ENCODE measurements at regions not wholly inside any gene's neighbourhood (a gene's known extent, or its start where the extent isn't known, plus 50 kb on each side); places are given as distances from the start of the nearest gene placed in this dataset.

- Histone ChIP-seq H3K36me3 (replicated peaks) (no peaks in the 10 kb centered on the region), H3K27ac (no peak overlapping the region), H3K27me3 (replicated peaks) (no peaks in the 10 kb centered on the region), H3K4me3 (ENCODE audit: low read depth, low read length) (no peak overlapping the region)
- in situ Hi-C loops (cut with HindIII; ENCODE audit: low pct_ligation_motif_present, low sequenced_read_pairs): no loop called here
- no peak for TF ChIP-seq CTCF (IDR thresholded peaks at IDR 0.05; ENCODE audit: low read depth, low read length, missing control alignments)
- DNase-seq: no peak
Observed at GRCh38 chr2:34907812-34908211, 1308.7 kb upstream of the FAM98A start.

GRCh38 chr2:34901739-34902138 lies 1302.6 kb upstream of the FAM98A start:
- in situ Hi-C loops (cut with HindIII; ENCODE audit: low pct_ligation_motif_present, low sequenced_read_pairs): no loop called here
- H3K36me3 ChIP-seq (replicated peaks): no peaks in the 10 kb centered on the region
- no peak overlapping the region for H3K4me3 ChIP-seq (ENCODE audit: low read depth, low read length)
- no peak overlapping the region for H3K27ac ChIP-seq
- no peaks in the 10 kb centered on the region for H3K27me3 ChIP-seq (replicated peaks)
- TF ChIP-seq CTCF (IDR thresholded peaks at IDR 0.05; ENCODE audit: low read depth, low read length, missing control alignments): no peak
- no peak for DNase-seq

- in situ Hi-C loops (cut with HindIII; ENCODE audit: low pct_ligation_motif_present, low sequenced_read_pairs): no loop called here
Observed at GRCh38 chr2:34899079-34899478, 1300.0 kb upstream of the FAM98A start.

GRCh38 chr2:34892766-34893165 lies 1293.7 kb upstream of the FAM98A start:
- TF ChIP-seq CTCF (IDR thresholded peaks at IDR 0.05; ENCODE audit: low read depth, low read length, missing control alignments): no peak
- in situ Hi-C loops (cut with HindIII; ENCODE audit: low pct_ligation_motif_present, low sequenced_read_pairs): no loop called here
- Histone ChIP-seq H3K36me3 (replicated peaks) (no peaks in the 10 kb centered on the region), H3K4me3 (ENCODE audit: low read depth, low read length) (no peak overlapping the region), H3K27me3 (replicated peaks) (no peaks in the 10 kb centered on the region), H3K27ac (no peak overlapping the region)
- DNase-seq: no peak

More at GRCh38 chr2:34899079-34899478, 1300.0 kb upstream of the FAM98A start:
- DNase-seq: no peak
- Histone ChIP-seq H3K27me3 (replicated peaks) (no peaks in the 10 kb centered on the region), H3K4me3 (ENCODE audit: low read depth, low read length) (no peak overlapping the region), H3K36me3 (replicated peaks) (no peaks in the 10 kb centered on the region), H3K27ac (no peak overlapping the region)
- TF ChIP-seq CTCF (IDR thresholded peaks at IDR 0.05; ENCODE audit: low read depth, low read length, missing control alignments): no peak

GRCh38 chr2:34892256-34892655 lies 1293.2 kb upstream of the FAM98A start:
- no peak for TF ChIP-seq CTCF (IDR thresholded peaks at IDR 0.05; ENCODE audit: low read depth, low read length, missing control alignments)
- in situ Hi-C loops (cut with HindIII; ENCODE audit: low pct_ligation_motif_present, low sequenced_read_pairs): no loop called here
- Histone ChIP-seq H3K4me3 (ENCODE audit: low read depth, low read length) (no peak overlapping the region), H3K27ac (no peak overlapping the region), H3K36me3 (replicated peaks) (no peaks in the 10 kb centered on the region), H3K27me3 (replicated peaks) (no peaks in the 10 kb centered on the region)
- no peak for DNase-seq

- no peaks in the 10 kb centered on the region for H3K27me3 ChIP-seq (replicated peaks)
- H3K36me3 ChIP-seq (replicated peaks): no peaks in the 10 kb centered on the region
- in situ Hi-C loops (cut with HindIII; ENCODE audit: low pct_ligation_motif_present, low sequenced_read_pairs): no loop called here
- no peak overlapping the region for H3K27ac ChIP-seq
- no peak for TF ChIP-seq CTCF (IDR thresholded peaks at IDR 0.05; ENCODE audit: low read depth, low read length, missing control alignments)
- H3K4me3 ChIP-seq (ENCODE audit: low read depth, low read length): no peak overlapping the region
- DNase-seq: no peak
Observed at GRCh38 chr2:34875091-34875745, 1276.1 kb upstream of the FAM98A start.

Data from brain microvascular endothelial cell (primary cell).